Hematopoietic multipotent progenitor cell treated with erythropoietin and hydrocortisone succinate and interleukin-3 and kit ligand, for 4 days (in vitro differentiated cells): ENCODE measurements at regions not wholly inside any gene's neighbourhood (a gene's known extent, or its start where the extent isn't known, plus 50 kb on each side); places are given as distances from the start of the nearest gene placed in this dataset.
A peak's percentile ranks its signal among the peaks of the same experiment; 100 is the strongest.

Experiments used
- DNase-seq: peaks from one replicate; pipeline ENCODE4 v3.0.0-alpha.2; 2015

DNA sequence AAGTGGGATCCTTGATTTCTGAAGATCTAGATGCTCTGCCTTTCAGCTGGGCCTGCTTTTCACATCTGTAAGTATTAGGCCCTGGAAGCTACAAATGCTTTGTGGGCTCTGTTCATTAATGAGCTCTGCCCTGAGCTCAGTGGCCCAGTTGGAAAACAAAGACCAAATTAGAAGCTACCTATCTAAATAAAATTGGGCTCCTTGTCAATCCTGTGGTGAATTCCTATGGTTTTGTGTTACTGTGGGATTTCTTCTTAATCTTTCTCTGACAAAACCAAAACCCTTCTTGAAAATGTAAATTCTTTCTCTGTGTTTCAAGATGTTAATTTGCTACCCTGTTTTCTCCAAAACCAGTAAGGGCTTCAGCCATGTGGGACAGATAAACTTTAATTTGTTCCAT lies 219.0 kb upstream of the HS6ST1 start:
- no peak for DNase-seq

DNA sequence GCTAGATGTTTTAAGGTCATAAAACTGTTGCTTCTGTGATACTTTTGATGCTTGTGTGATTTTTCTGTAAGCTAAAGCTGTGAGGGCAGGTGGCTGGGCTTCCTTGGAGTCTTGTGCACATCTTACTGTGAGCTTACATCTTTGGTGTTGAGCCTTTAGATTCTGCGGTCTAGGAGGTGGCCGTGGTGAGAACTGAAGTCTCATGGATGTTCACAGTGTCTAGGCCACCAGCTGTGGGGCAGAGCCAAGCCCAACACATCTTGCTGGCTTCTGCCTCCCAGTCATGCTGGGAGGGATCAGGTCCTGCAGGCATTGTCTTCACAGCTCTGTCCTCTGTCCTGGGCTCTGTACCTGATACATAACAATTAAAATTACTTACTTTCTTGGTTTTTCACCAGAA lies 219.7 kb upstream of the HS6ST1 start:
- DNase-seq: peak; percentile 65

DNA sequence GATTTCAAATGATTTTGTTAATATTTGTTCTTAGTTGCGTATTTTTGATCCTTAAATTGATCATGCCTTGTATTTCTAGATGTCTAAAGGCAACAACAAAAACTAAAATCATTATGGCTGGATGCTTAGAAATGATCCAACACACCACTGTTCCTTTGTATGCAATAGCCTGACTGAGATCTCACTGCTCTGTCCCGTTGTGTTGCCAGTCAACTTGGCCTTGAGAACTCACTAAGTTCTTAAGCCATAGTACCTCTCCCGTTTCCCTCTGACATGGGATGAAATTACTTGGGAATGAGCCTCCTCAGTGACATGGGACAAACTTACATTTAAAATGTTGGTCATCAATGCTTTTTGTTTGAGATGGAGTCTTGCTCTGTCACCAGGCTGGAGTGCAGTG lies 222.0 kb upstream of the HS6ST1 start:
- DNase-seq: no peak

DNA sequence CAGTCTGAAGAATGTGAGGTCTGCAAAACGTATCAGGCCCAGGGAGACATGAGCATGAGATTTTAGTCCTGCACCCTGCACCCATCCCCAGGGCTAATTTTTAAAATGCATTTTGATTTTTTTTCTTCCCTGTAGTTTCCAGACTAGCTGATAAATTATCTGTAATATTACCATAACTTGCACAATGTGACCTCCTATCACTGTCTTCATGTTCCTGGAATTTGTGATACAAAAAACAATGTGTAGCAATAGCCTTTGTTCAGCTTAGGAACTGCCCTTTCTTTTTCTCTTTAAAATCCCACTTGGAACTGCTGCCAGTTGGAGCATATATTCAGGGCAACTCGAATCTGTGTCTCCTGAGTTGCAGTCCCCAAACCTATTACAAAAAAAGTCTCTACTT lies 222.8 kb upstream of the HS6ST1 start:
- peak; percentile 28 for DNase-seq

DNA sequence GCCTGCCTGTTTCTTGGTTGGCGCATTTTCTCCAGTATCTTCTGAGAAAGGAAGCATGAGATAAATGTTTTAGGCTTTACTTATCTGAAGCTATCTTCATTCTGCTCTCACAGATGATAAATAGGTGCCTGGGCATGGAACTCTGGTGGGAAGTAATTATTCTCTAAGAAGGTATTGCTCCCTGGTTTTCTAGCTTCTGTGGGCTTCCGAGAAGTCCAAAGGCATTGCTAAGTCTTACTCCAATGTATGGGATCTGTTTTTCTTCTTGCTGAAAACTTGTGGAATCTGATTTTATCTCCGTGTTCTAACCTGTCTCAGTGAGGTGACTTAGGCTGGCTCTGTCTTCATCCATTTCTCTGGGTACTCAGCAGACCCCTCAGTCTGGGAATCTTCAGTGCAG lies 224.4 kb upstream of the HS6ST1 start:
- no peak for DNase-seq

DNA sequence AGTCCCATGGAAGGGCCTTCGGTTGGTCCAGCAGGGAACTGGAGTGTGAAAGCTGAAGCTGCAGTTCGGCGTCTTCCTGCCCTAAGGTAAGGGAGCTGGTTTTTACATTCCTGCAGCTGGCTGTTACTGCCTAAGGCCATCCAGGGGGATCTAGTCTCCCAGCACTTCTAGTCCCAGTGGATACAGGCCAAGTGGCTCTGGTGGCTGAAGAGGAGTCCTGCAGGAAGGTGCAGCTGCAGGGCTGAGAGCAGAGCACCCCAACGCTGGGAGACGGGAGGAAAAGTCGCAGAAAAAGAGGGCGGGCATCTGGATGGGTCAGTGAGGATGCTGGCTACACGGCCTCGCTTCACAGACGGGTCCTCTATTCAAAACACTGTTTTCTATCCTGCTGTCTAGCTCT lies 225.0 kb upstream of the HS6ST1 start:
- no peak for DNase-seq

DNA sequence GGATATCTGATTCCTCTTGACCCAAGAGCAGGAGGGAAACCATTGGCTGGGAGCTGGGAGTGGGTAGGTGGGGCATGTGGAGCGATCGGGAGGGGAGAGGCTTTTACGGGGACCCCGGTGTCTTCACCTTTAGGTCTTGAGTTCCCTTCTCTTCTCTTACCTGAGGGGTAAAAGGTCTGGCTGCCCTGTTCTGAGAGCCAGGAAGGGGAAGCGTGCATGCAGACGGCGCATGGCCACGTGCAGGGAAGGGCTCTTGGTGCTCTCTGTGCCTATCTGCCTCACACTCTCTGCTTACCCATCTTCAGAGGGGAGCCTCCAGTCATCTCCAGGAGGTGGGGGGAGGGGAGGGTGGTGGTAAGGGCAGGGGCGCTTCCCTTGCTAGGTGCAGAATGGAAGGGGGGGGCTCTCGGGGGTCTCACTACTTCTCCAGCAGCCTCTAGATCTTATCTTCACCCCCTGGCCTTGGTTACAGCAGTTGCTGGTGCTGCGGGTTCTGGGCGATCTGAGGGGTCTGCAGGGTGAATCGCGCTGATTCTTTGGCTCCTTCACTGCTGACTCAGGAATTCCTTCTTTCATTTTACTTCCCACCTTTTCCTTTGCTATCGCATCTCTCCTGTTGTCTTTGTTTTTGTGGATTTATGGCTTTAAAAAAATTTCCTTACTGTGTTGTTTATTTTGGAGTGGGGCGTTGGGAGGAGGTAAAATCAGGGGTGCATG lies 225.8 kb upstream of the HS6ST1 start:
- no peak for DNase-seq

DNA sequence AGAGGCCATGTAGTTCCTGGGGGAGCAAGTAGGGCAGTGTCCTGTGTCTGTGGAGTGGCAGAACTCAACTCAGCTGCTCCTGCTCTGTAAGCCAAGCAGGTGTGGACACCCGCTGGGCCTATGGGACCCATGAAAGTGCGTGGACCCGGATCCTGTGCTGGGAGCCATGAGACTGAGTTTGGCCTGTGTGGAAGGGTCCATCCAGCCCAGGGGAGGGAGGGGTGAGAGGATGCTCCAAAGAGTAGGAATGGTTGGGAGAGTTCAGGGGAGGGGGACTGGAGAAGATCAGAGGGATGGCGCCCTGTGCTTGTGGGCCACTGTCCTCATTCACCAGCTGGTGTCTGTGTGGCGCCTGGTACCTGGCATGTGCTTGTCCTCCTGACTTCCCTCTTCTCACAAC lies 226.4 kb upstream of the HS6ST1 start:
- DNase-seq: no peak

DNA sequence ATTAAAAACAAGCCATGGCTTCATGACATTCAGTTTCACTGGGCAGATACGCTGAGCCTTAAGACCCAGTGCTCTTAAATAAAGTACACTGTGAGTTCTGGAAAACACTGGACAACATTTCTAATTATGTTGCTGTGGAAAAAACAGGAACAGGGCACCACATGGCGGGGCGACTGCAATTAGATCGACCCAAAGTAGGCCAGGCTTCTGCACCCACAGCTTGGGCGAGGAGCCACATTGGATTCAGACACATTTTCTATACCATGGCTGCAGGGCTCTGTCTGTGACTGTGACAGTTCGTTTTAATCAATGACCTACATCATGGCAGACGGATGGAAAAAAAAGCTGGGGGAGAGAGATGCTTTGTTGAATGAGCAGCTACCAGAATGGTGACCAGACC lies 227.2 kb upstream of the HS6ST1 start:
- no peak for DNase-seq

DNA sequence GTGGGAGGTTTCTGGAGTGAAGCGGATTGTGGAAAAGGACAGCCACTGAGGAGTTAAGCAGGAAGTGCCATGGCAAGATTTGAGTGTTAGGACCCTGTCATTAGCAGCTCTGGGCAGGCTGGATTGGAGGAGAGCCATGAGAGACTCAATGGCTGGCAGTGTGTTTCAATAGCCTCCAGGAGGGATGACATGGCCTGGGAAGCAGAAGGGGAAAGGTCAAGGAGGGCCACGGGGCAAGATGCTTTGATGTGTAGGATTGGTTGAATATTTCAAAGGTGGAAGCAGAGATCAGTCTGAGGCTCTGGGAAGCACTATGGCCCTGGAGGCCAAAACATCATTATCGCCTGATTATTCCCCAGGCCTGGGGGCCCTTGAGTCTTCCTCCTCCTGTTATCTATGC lies 229.0 kb upstream of the HS6ST1 start:
- no peak for DNase-seq

DNA sequence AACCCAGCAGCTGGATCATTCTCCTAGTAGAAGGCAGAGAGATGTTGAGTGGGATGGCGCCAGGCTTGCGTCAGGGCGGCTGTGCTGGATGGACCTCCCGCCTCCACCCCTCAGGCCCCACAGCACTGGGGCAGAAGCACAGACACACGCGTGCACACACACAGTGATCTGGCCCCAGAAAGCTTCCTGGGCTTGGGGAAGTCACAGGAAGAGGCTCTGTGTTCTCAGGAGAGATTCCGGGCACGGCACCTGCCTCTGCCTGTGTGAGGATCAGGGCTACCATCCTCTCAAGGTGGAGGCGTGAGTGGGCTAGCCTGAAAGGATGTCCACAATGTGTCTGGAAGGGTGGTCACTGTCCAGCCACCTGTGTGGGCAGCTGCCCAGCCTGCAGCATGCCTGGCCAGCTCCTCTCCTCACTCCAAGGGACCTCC lies 229.8 kb upstream of the HS6ST1 start:
- no peak for DNase-seq

DNA sequence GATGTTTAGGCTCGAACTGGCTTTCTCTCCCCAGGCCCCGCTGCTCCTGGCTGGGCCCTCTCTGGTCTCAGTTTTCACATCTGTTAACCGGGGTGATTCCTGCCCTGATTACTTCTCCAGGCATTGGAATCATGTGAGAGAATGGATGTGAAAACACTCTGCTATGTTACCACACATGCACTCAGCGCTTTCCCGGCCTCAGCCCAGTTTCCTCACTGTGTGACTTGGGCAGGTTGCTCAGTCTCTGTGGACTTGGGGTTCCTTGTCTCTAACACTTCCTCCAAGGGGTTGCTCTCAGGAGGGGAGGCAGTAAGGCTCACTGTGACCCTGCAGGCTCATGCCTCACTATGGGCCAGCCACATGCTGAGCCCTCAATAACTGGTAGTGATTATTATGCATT lies 230.4 kb upstream of the HS6ST1 start:
- no peak for DNase-seq

DNA sequence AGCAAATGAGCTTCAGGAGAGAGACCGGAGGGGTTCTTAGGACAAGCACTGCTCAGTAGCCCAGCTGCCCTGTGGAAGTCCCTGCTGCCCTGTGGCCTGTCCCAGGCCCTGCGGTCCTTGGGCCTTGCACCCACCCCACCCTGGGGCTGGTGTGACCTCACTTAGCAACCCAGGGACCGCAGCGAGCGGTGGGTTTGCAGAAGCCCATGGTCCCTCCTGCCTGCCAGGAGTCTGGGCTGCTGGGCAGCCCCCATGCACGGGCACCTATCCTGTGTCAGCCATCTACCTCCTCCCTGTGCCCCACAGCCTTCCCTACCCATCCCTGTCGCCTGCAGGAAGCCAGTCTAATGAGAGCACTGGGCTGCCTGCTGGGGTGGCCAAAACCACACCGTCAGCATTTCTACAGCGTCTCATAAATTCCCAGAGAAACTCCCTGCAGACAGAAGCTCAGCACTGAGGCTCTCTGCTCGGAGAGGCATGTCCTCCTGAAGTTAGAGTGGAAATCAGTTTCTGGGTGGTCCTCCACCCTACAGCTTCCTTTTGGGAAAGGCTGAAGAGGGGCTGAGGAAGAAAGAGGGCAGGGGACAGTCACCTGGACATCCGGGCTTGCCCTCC lies 231.1 kb upstream of the HS6ST1 start:
- no peak for DNase-seq

DNA sequence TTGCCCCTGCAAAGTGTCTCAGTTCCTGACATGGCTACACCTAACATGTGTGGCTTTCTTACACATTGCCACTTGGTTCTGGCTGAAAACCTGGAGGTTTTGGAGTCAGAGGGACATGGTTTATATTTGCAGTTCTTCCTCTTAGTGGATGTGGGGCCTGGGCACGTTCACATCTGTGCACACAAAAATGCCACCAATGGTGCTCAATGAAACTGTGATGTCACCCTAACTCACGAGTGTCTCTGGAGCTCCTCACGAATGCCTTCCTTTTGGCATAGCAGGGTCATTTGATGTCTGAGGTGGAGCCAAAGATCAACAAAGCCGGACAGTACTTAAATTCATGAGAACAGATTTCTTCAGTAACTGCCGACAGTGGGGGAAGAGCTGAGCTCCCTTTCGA lies 231.7 kb upstream of the HS6ST1 start:
- no peak for DNase-seq

DNA sequence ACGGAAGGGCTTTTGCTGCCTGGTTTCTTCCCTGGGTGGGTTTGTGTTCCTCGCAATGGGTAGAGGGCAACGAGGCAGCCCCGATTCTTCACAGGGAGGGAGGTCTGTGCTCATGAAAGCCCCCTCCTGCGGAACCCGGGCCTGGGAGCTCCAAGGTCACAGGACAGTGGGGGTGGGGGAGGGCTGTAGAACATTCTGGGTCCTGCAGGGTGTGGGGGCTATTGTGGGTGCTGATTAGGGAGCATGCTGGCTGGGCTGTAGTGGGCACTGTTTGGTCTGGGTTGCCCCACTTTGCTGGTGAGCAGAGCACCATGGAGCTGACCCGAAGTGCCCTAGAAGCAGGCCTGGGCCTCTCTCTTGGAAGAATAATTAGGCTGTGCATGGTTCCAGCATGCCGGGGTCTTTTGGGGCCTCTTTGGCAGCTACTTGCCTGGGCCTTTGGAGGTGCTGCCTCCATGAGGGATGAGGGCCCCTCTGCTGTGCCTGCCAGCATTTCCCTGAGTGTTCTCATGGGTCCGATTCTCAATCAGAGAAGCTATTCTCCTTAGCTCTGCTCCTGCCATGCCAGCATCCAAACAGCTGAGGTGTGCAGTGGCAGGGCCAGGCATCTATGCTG lies 232.2 kb upstream of the HS6ST1 start:
- no peak for DNase-seq

DNA sequence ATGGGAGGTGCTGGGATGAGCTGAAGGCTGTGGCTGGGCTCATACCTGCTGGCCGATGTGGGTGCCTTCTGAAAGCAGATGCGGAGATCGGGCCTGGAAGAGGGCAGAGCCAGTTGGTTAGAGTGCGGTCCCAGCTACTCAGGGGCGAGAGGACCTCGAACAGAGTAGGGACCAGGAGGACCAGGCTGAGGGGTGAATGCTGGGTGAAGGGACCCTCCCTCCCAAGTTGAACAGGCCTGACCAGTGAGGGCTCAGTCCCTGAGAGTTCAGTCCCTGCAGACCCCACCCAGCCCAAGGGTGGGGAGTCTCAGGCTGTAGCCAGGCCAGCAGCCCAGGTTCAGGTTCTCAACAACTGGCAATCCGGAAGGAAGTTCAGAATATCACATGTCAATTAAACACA lies 232.8 kb upstream of the HS6ST1 start:
- no peak for DNase-seq

DNA sequence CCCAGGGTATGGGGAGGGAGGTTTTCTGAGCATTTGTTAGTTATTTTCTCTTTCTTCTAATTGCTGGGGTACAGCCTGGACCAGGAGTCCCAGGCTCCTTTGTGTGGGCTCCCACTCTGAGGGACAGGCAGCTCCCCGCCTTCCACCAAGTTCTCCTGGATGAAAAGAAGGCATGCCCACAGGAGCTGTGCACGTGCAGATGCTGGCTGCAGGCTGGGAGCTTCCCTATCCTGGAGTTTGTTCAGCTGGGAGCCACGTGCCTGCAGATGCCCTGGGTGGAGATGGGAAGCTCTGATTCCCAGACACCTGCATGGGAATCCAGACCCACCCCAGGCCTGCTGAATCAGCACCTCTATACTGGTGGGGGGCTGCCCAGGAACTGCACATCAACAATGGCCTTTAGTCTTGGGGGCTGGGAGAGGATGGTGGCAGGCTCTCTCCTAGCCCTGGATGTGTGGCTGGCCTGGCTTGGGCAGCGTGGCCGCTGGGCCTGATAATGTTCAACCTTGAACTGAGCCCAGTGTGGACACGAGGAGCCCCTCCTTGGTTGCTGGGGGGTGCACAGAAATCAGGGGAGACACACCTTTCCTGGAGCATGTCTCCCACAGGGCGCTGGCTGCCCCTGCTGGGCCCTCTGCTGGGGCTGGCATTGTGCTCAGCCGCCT lies 233.6 kb upstream of the HS6ST1 start:
- DNase-seq: no peak

DNA sequence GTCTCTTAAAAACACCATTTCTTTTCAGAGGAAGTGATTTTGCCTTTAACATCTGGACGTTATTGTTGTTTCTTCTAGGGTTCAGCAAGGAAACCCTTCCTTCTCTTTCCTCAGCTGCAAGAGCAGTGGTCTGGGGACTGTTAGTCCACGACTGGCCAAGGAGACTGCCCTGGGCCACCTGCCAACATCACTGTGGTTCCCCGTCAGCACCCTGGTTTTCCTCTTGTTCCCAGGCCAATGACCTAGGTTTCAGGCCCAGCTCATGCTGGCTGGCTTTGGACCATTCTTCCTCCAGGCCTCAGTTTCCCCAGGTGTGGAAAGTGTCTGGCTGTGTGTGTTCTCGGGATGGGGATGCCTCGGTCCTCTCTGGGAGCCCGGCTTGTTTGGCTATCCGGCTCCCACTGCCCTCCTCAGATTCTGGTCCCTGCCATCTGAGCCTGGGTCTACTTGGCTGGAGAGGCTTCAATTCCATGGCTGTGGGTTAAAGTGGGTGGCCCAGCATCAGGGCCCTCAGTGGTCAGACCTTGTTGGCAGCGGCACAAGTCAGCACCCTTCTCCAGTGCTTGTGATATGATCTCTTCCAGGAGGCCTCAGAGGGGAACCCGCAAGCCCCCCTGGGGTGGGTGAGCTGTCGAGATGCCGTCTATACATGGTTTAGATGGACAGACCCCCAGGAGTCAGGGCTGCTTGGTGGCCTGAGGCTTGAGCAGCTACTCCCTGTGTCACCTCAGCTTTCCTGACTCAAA lies 234.3 kb upstream of the HS6ST1 start:
- DNase-seq: no peak

DNA sequence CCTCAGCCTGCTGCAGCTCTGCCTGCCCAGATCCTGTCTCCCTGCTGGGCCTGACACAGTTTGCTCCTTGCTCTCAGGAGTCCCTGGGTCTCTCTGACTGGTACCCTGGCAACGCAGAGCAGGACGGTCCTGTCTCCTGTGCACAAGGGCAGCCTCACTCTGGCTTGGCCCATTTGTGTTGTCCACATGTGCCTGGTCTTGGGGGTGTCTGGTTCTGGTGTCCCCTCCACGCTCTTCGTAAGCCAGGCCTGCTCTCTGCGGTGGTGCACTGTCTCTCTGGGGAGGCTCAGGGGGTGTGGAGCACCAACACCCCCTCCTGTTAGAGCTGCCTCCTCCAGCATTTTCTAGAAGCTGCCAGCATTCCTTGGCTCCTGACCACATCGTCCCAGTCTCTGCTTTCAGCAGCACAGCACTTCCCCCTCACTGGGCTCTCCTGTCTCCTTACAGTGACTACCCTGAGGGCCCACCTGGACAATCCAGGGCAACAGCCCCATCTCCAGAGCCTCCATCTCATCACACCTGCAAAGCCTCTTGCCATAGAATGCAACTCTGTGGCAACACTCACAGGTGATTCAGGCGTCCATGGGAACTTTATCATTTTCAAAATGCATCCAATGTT lies 235.6 kb upstream of the HS6ST1 start:
- no peak for DNase-seq

DNA sequence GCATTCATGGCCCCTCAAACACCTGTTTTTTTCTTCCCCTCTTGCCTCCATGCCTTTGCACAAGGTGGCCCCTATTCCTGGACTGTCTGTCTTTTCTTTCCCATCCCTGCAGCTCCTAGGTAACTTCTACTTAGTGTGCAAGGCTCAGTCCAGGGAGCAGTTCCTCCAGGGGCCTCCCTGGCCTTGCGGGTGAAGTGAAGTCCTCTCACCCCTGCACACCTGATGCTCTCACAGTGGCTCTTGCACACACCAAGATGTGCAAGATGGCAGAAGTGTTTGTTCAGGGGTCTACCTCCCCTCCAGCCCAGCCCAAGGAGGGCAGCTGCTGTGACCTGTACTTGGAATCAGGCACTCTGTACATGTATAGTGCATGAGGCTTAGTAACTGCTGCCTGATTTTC lies 236.8 kb upstream of the HS6ST1 start:
- no peak for DNase-seq

DNA sequence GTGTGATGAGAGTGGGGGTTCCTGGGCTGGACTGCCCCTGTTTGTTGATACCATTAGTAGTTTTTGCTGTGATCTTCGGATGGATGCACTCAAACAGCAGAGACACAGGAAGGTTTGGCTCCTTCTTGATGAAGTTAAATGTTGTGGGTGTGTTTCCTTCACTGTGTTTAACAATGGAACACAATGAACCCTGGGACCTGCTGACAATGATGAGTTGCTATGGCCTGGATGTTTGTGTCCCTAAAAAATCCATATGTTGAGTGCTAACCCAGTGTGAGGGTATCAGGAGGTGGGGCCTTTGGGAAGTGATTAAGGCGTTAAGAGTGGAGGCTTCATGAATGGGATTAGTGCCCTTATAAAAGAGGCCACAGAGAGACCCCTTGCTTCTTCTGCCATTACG lies 237.4 kb upstream of the HS6ST1 start:
- DNase-seq: no peak

DNA sequence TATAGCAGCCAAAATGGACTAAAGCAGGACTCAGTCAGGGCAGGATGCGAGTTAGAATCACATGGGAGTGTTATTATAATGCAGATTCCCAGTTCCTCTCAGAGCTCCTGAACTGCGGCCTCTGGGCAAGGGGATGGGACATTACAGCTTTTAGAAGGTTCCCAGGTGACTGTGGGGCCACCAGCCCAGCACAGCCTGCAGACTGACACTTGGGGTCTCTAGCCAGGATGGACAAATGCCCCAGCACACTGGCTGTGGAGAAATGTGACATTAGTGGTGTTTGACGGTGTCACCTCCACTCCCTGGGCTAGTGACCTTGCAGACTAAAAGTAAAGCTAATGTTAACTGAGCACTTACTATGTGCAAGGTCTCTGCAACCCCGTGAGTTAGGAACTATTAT lies 238.0 kb upstream of the HS6ST1 start:
- DNase-seq: no peak

DNA sequence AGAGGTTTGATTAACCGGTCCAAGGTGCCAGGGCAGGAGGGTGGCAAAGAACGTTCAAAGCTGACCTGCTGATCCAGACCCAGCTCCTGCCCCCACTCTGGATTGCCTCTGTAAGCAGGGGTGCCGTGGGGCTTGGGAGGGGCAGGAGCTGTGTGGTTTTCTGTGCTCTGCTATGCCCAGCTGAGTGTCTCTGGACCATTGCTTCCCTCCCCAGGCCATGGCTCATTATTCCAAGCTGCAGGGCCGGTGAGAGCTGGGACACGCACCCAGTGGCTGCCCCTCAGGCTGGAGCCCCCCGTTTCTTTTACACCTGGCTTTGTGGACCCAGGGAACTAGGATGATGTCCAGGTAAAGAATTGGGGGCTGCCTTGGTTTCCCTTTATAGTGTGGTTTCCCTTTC lies 238.4 kb upstream of the HS6ST1 start:
- DNase-seq: no peak
